PC-3 (cell line): ENCODE measurements at regions not wholly inside any gene's neighbourhood (a gene's known extent, or its start where the extent isn't known, plus 50 kb on each side); places are given as distances from the start of the nearest gene placed in this dataset.

Experiments
- ATAC-seq: fragments of 200-7000 bp; cut with Tn5 transposase; 2 replicates; pipeline ENCODE4 v1.9.1; 2020; ENCODE audit warnings: mild to moderate bottlenecking, moderate library complexity
- BruUV-seq: library from RNA; stranded (reverse); fragments of 400-500 nt; replicated peaks from 2 replicates; lab custom pipeline; 2021; lab: Mats Ljungman, UMichigan
- CTCF ChIA-PET: fragments of 300-600 bp; sonication (Branson Sonifier 250); formaldehyde crosslinking; loops from one replicate; lab custom pipeline; 2022; ENCODE audit warnings: antibody characterized with exemption; lab: Charles Lee
- POLR2A ChIA-PET: fragments of 300-600 bp; sonication (Branson Sonifier 250); formaldehyde crosslinking; loops from one replicate; lab custom pipeline; 2022; ENCODE audit warnings: antibody characterized with exemption; ENCODE audit not compliant: unreplicated experiment; lab: Charles Lee
- DNase-seq: peaks from one replicate; pipeline ENCODE4 v3.0.0-alpha.2; 2015
- H2AFZ ChIP-seq: fragments of 300-600 bp; sonication (generic); 2 replicates; pipeline ENCODE4 v1.6.0; 2016; ENCODE audit warnings: antibody characterized with exemption, low read length
- H3F3A ChIP-seq: fragments of 300-600 bp; sonication (generic); one replicate; pipeline ENCODE4 v1.6.0; 2017; ENCODE audit warnings: antibody characterized with exemption, low read length, control low read depth, mild to moderate bottlenecking; ENCODE audit not compliant: unreplicated experiment
- H3K27ac ChIP-seq: fragments of 300-600 bp; sonication (generic); 2 replicates; pipeline ENCODE4 v1.5.1; 2016; ENCODE audit warnings: mild to moderate bottlenecking, low read length
- H3K27me3 ChIP-seq: fragments of 300-600 bp; sonication (generic); 2 replicates; pipeline ENCODE4 v1.6.1; 2016; ENCODE audit warnings: low read length, mixed read lengths
- H3K36me3 ChIP-seq: fragments of 300-600 bp; sonication (generic); 2 replicates; pipeline ENCODE4 v1.6.1; 2016; ENCODE audit warnings: low read depth, mixed run types, low read length, mixed read lengths
- H3K4me1 ChIP-seq: fragments of 300-600 bp; sonication (generic); 2 replicates; pipeline ENCODE4 v1.5.1; 2016; ENCODE audit warnings: low read length; ENCODE audit not compliant: insufficient read depth
- H3K4me2 ChIP-seq: fragments of 300-600 bp; sonication (generic); 2 replicates; pipeline ENCODE4 v1.6.0; 2016; ENCODE audit warnings: low read length
- H3K4me3 ChIP-seq: fragments of 300-600 bp; sonication (generic); 2 replicates; pipeline ENCODE4 v1.5.1; 2016; ENCODE audit warnings: mild to moderate bottlenecking, low read length, mixed read lengths
- H3K79me2 ChIP-seq: fragments of 300-600 bp; sonication (generic); 2 replicates; pipeline ENCODE4 v1.6.1; 2017; ENCODE audit warnings: low read length, mixed read lengths
- H3K9ac ChIP-seq: fragments of 300-600 bp; sonication (generic); 2 replicates; pipeline ENCODE4 v1.6.0; 2016; ENCODE audit warnings: mild to moderate bottlenecking, low read length
- H3K9me2 ChIP-seq: fragments of 300-600 bp; sonication (generic); replicated peaks from 2 replicates; pipeline ENCODE4 v1.6.1; 2016; ENCODE audit warnings: mixed run types, low read length, mixed read lengths
- H3K9me3 ChIP-seq: fragments of 300-600 bp; sonication (generic); 2 replicates; pipeline ENCODE4 v1.6.1; 2016; ENCODE audit warnings: low read length, mixed read lengths
- H4K20me1 ChIP-seq: fragments of 300-600 bp; sonication (generic); 2 replicates; pipeline ENCODE4 v1.6.1; 2016; ENCODE audit warnings: low read length, mixed read lengths
- CTCF ChIP-seq: fragments of 300-600 bp; sonication (generic); conservative IDR thresholded peaks from 2 replicates; pipeline ENCODE4 v1.5.1; 2017; ENCODE audit warnings: antibody characterized with exemption, low read depth, mild to moderate bottlenecking, low read length
- EZH2 ChIP-seq: fragments of 300-600 bp; sonication (generic); IDR thresholded peaks from one replicate; pipeline ENCODE4 v1.6.1; 2017; ENCODE audit warnings: antibody characterized with exemption, mild to moderate bottlenecking, low read length; ENCODE audit not compliant: unreplicated experiment
- EZH2phosphoT487 ChIP-seq: fragments of 300-600 bp; sonication (generic); IDR thresholded peaks from 2 replicates; pipeline ENCODE4 v1.6.1; 2018; ENCODE audit warnings: mild to moderate bottlenecking, antibody characterized with exemption, low read length, borderline replicate concordance
- intact Hi-C: fragments of 100-400 bp; cut with micrococcal nuclease; formaldehyde crosslinking; loops from 2 replicates; pipeline ENCODE4 v1.9.0; 2023

- TF ChIP-seq CTCF, result no peak
- TF ChIP-seq EZH2, result no peak
- no peak for TF ChIP-seq EZH2phosphoT487
Observed at GRCh38 chr3:145812391-145812790, 348.6 kb downstream of the PLOD2 start.

GRCh38 chr3:145815707-145816413 lies 345.1 kb downstream of the PLOD2 start:
- Histone ChIP-seq H3K27me3 (no peaks in the 10 kb centered on the region), H3K36me3 (no peaks in the 10 kb centered on the region), H3K79me2 (no peaks in the 10 kb centered on the region), H3K4me3 (no peak overlapping the region), H2AFZ (no peak overlapping the region), H3K9me3 (no peaks in the 10 kb centered on the region), H3K4me1 (no peaks in the 10 kb centered on the region), H3F3A (no peaks in the 10 kb centered on the region), H3K9me2 (no peaks in the 10 kb centered on the region), H3K9ac (no peak overlapping the region), H3K27ac (no peak overlapping the region), H3K4me2 (no peak overlapping the region), H4K20me1 (no peaks in the 10 kb centered on the region)
- POLR2A ChIA-PET, result no interaction called here
- no peak for TF ChIP-seq EZH2
- TF ChIP-seq CTCF, result no peak
- no peak for TF ChIP-seq EZH2phosphoT487
- intact Hi-C loops, result no loop called here
- CTCF ChIA-PET, result no interaction called here
- no peak for DNase-seq
- ATAC-seq, result no peak
- no TSS peak for BruUV-seq

More at GRCh38 chr3:145812391-145812790, 348.6 kb downstream of the PLOD2 start:
- no peak overlapping the region for H3K4me2 ChIP-seq
- no peaks in the 10 kb centered on the region for H3K27me3 ChIP-seq
- H3K27ac ChIP-seq, result no peak overlapping the region
- no peaks in the 10 kb centered on the region for H4K20me1 ChIP-seq
- H3K9ac ChIP-seq, result no peak overlapping the region
- POLR2A ChIA-PET, result no interaction called here
- CTCF ChIA-PET, result no interaction called here
- H3K9me3 ChIP-seq, result no peaks in the 10 kb centered on the region
- H3K79me2 ChIP-seq, result no peaks in the 10 kb centered on the region
- intact Hi-C loops, result no loop called here
- no peaks in the 10 kb centered on the region for H3F3A ChIP-seq
- DNase-seq (no peak), ATAC-seq (no peak)
- no peaks in the 10 kb centered on the region for H3K9me2 ChIP-seq
- no peak overlapping the region for H2AFZ ChIP-seq
- no peak overlapping the region for H3K4me3 ChIP-seq
- H3K4me1 ChIP-seq, result no peaks in the 10 kb centered on the region
- H3K36me3 ChIP-seq, result no peaks in the 10 kb centered on the region
- BruUV-seq, result no TSS peak

DNA sequence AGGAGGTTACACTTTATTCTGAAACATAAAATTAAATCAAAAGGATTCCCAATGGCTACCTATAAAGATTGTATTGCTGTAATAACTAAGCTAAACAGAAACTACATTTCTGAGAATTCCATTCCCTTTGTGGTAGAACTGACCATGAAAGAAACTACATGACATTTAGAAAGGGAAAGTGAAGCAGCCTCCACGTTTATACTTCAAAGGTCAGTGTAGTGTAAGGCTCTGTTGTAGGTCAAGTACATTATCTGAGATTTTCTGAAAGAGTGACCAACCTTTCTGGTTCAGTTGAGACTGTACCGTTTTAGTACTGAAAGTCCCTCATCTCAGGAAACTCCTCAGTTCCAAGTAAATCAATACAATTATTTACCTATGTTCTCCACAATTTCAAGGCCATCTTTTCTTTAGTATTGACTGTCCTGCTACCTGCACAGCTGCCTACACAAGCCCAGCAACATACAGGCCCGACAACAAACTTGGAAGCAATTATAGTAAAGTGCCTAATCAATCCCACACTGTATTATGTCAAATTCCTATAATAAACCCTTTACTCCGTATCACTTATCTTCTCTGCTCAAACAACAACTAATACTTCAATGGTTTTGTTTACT lies 343.0 kb downstream of the PLOD2 start:
- no peak overlapping the region for H3K9ac ChIP-seq
- DNase-seq (no peak), ATAC-seq (no peak)
- H4K20me1 ChIP-seq, result no peaks in the 10 kb centered on the region
- TF ChIP-seq CTCF (no peak), EZH2 (no peak), EZH2phosphoT487 (no peak)
- no peak overlapping the region for H2AFZ ChIP-seq
- POLR2A ChIA-PET, result no interaction called here
- H3K36me3 ChIP-seq, result no peaks in the 10 kb centered on the region
- H3K79me2 ChIP-seq, result no peaks in the 10 kb centered on the region
- no peaks in the 10 kb centered on the region for H3F3A ChIP-seq
- no TSS peak for BruUV-seq
- CTCF ChIA-PET, result no interaction called here
- H3K4me2 ChIP-seq, result no peak overlapping the region
- H3K9me3 ChIP-seq, result no peaks in the 10 kb centered on the region
- H3K27me3 ChIP-seq, result no peaks in the 10 kb centered on the region
- H3K9me2 ChIP-seq, result no peaks in the 10 kb centered on the region
- no peaks in the 10 kb centered on the region for H3K4me1 ChIP-seq
- no peak overlapping the region for H3K27ac ChIP-seq
- intact Hi-C loops, result no loop called here
- no peak overlapping the region for H3K4me3 ChIP-seq
